Memory B cell (primary cell): ENCODE measurements at regions not wholly inside any gene's neighbourhood (a gene's known extent, or its start where the extent isn't known, plus 50 kb on each side); places are given as distances from the start of the nearest gene placed in this dataset.

Experiments used
- ATAC-seq: fragments of 150-1000 bp; cut with Tn5 transposase; 2 replicates; pipeline ENCODE4 v1.10.0; 2021; ENCODE audit warnings: low read depth, mild to moderate bottlenecking, moderate library complexity
- DNase-seq, 2 donors: peaks; one replicate each; pipeline ENCODE4 v3.0.0; 2022; ENCODE audit warnings: low spot score in 2 of 2
- H3K27ac Mint-ChIP-seq: one replicate; pipeline ENCODE4 v1.8.0; 2022; ENCODE audit warnings: mild to moderate bottlenecking, moderate library complexity, mixed read lengths
- H3K27me3 Mint-ChIP-seq: one replicate; pipeline ENCODE4 v1.8.0; 2022; ENCODE audit warnings: mixed read lengths
- H3K36me3 Mint-ChIP-seq: one replicate; pipeline ENCODE4 v1.8.0; 2022; ENCODE audit warnings: mild to moderate bottlenecking, mixed read lengths
- H3K4me1 Mint-ChIP-seq: one replicate; pipeline ENCODE4 v1.8.0; 2022; ENCODE audit warnings: mixed read lengths
- H3K4me3 Mint-ChIP-seq: one replicate; pipeline ENCODE4 v1.8.0; 2022; ENCODE audit warnings: mild to moderate bottlenecking, moderate library complexity, mixed read lengths
- H3K9me3 Mint-ChIP-seq: one replicate; pipeline ENCODE4 v1.8.0; 2022; ENCODE audit warnings: mixed read lengths

- DNase-seq: no peak
- no peak overlapping the region for H3K4me3 Mint-ChIP-seq
Measured at GRCh38 chr22:27372364-27372763, 429.2 kb downstream of the MN1 start.

GRCh38 chr22:27372969-27373670 lies 428.4 kb downstream of the MN1 start:
- peaks cover 3% of the 10 kb centered on the region for H3K36me3 Mint-ChIP-seq
- H3K9me3 Mint-ChIP-seq: peaks cover 6% of the 10 kb centered on the region
- H3K4me3 Mint-ChIP-seq: no peak overlapping the region
- H3K27ac Mint-ChIP-seq: no peak overlapping the region
- H3K27me3 Mint-ChIP-seq: peaks cover 11% of the 10 kb centered on the region
- H3K4me1 Mint-ChIP-seq: no peaks in the 10 kb centered on the region
- DNase-seq: no peak
- ATAC-seq: no peak

More at GRCh38 chr22:27372364-27372763, 429.2 kb downstream of the MN1 start:
- Mint-ChIP-seq H3K27ac (no peak overlapping the region), H3K9me3 (peaks cover 8% of the 10 kb centered on the region), H3K27me3 (peaks cover 15% of the 10 kb centered on the region), H3K36me3 (peaks cover 3% of the 10 kb centered on the region), H3K4me1 (no peaks in the 10 kb centered on the region)
- no peak for ATAC-seq

GRCh38 chr22:27377501-27378295 lies 423.9 kb downstream of the MN1 start:
- Mint-ChIP-seq H3K27ac (no peak overlapping the region), H3K36me3 (no peaks in the 10 kb centered on the region), H3K9me3 (peaks cover 2% of the 10 kb centered on the region), H3K27me3 (peaks cover 4% of the 10 kb centered on the region), H3K4me3 (no peak overlapping the region), H3K4me1 (no peaks in the 10 kb centered on the region)
- ATAC-seq (no peak), DNase-seq (no peak)

GRCh38 chr22:27378311-27378800 lies 423.2 kb downstream of the MN1 start:
- no peaks in the 10 kb centered on the region for H3K36me3 Mint-ChIP-seq
- no peak overlapping the region for H3K27ac Mint-ChIP-seq
- ATAC-seq (no peak), DNase-seq (no peak)
- peaks cover 4% of the 10 kb centered on the region for H3K27me3 Mint-ChIP-seq
- no peaks in the 10 kb centered on the region for H3K4me1 Mint-ChIP-seq
- peaks cover 2% of the 10 kb centered on the region for H3K9me3 Mint-ChIP-seq
- H3K4me3 Mint-ChIP-seq: no peak overlapping the region

- no peak for ATAC-seq
- Mint-ChIP-seq H3K9me3 (peaks cover 2% of the 10 kb centered on the region), H3K27me3 (peaks cover 4% of the 10 kb centered on the region)
Measured at GRCh38 chr22:27378995-27379394, 422.6 kb downstream of the MN1 start.

GRCh38 chr22:27380855-27381254 lies 420.7 kb downstream of the MN1 start:
- ATAC-seq (no peak), DNase-seq (no peak)
- H3K36me3 Mint-ChIP-seq: no peaks in the 10 kb centered on the region
- H3K4me3 Mint-ChIP-seq: no peak overlapping the region
- H3K27me3 Mint-ChIP-seq: peaks cover 5% of the 10 kb centered on the region
- no peak overlapping the region for H3K27ac Mint-ChIP-seq
- no peaks in the 10 kb centered on the region for H3K4me1 Mint-ChIP-seq
- no peaks in the 10 kb centered on the region for H3K9me3 Mint-ChIP-seq

More at GRCh38 chr22:27378995-27379394, 422.6 kb downstream of the MN1 start:
- H3K27ac Mint-ChIP-seq: no peak overlapping the region
- H3K4me3 Mint-ChIP-seq: no peak overlapping the region
- DNase-seq: no peak
- no peaks in the 10 kb centered on the region for H3K4me1 Mint-ChIP-seq
- no peaks in the 10 kb centered on the region for H3K36me3 Mint-ChIP-seq

GRCh38 chr22:27381552-27381951 lies 420.0 kb downstream of the MN1 start:
- DNase-seq: no peak
- no peak overlapping the region for H3K27ac Mint-ChIP-seq
- H3K4me1 Mint-ChIP-seq: no peaks in the 10 kb centered on the region
- no peak overlapping the region for H3K4me3 Mint-ChIP-seq
- ATAC-seq: no peak
- peaks cover 5% of the 10 kb centered on the region for H3K27me3 Mint-ChIP-seq
- H3K36me3 Mint-ChIP-seq: no peaks in the 10 kb centered on the region
- no peaks in the 10 kb centered on the region for H3K9me3 Mint-ChIP-seq

GRCh38 chr22:27381960-27382742 lies 419.4 kb downstream of the MN1 start:
- H3K27ac Mint-ChIP-seq: no peak overlapping the region
- no peaks in the 10 kb centered on the region for H3K9me3 Mint-ChIP-seq
- no peaks in the 10 kb centered on the region for H3K4me1 Mint-ChIP-seq
- no peak overlapping the region for H3K4me3 Mint-ChIP-seq
- H3K27me3 Mint-ChIP-seq: peaks cover 5% of the 10 kb centered on the region
- ATAC-seq (no peak), DNase-seq (no peak)
- no peaks in the 10 kb centered on the region for H3K36me3 Mint-ChIP-seq

GRCh38 chr22:27382947-27383346 lies 418.6 kb downstream of the MN1 start:
- H3K36me3 Mint-ChIP-seq: no peaks in the 10 kb centered on the region
- no peak overlapping the region for H3K4me3 Mint-ChIP-seq
- H3K9me3 Mint-ChIP-seq: no peaks in the 10 kb centered on the region
- ATAC-seq (no peak), DNase-seq (no peak)
- no peak overlapping the region for H3K27ac Mint-ChIP-seq
- peaks cover 6% of the 10 kb centered on the region for H3K27me3 Mint-ChIP-seq
- H3K4me1 Mint-ChIP-seq: peaks cover 1% of the 10 kb centered on the region

- H3K9me3 Mint-ChIP-seq: no peaks in the 10 kb centered on the region
- ATAC-seq (no peak), DNase-seq (no peak)
- peaks cover 7% of the 10 kb centered on the region for H3K27me3 Mint-ChIP-seq
- peaks cover 4% of the 10 kb centered on the region for H3K4me1 Mint-ChIP-seq
- H3K27ac Mint-ChIP-seq: no peak overlapping the region
- no peak overlapping the region for H3K4me3 Mint-ChIP-seq
- H3K36me3 Mint-ChIP-seq: no peaks in the 10 kb centered on the region
Measured at GRCh38 chr22:27383896-27384295, 417.7 kb downstream of the MN1 start.

GRCh38 chr22:27385261-27385998 lies 416.1 kb downstream of the MN1 start:
- Mint-ChIP-seq H3K9me3 (no peaks in the 10 kb centered on the region), H3K36me3 (no peaks in the 10 kb centered on the region), H3K27ac (no peak overlapping the region), H3K4me3 (no peak overlapping the region), H3K4me1 (peaks cover 4% of the 10 kb centered on the region), H3K27me3 (peaks cover 7% of the 10 kb centered on the region)
- DNase-seq: no peak
- no peak for ATAC-seq

- Mint-ChIP-seq H3K27ac (no peak overlapping the region), H3K9me3 (no peaks in the 10 kb centered on the region), H3K27me3 (peaks cover 6% of the 10 kb centered on the region), H3K36me3 (no peaks in the 10 kb centered on the region), H3K4me1 (peaks cover 4% of the 10 kb centered on the region), H3K4me3 (no peak overlapping the region)
- DNase-seq (no peak), ATAC-seq (no peak)
Measured at GRCh38 chr22:27386186-27386585, 415.4 kb downstream of the MN1 start.

GRCh38 chr22:27387561-27387960 lies 414.0 kb downstream of the MN1 start:
- DNase-seq (no peak), ATAC-seq (no peak)
- no peak overlapping the region for H3K27ac Mint-ChIP-seq
- H3K4me1 Mint-ChIP-seq: peaks cover 4% of the 10 kb centered on the region
- H3K36me3 Mint-ChIP-seq: no peaks in the 10 kb centered on the region
- H3K27me3 Mint-ChIP-seq: peaks cover 5% of the 10 kb centered on the region
- no peaks in the 10 kb centered on the region for H3K9me3 Mint-ChIP-seq
- H3K4me3 Mint-ChIP-seq: no peak overlapping the region
